ENCODE measurements at regions not wholly inside any gene's neighbourhood (a gene's known extent, or its start where the extent isn't known, plus 50 kb on each side); places are given as distances from the start of the nearest gene placed in this dataset.

DNA sequence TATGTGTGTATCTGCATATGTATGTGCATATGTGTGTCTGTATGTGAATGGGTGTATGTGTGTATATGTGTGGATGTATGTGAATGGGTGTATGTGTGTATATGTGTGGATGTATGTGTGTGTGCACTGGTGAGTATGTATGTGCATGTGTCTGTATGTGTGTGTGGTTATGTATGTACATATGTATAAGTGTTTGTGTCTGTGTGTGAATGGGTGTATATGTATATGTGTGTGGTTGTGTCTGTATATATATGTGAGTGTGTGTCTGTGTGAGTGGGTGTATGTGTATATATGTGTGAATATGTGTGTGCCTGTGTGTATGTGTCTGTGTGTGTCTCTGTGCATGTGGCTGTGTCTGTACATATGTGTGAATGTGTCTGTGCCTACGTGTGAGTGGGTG, 748.4 kb upstream of the HS6ST1 start:
- no peak for TF ChIP-seq CTCF (IDR thresholded peaks at IDR 0.05; ENCODE audit: low read depth, low read length)
- TF ChIP-seq EZH2phosphoT487 (IDR thresholded peaks at IDR 0.05; ENCODE audit: low read depth), result no peak
